Activated CD8-positive, alpha-beta memory T cell treated with anti-CD3 and anti-CD28 coated beads, Interleukin-2, amount 50 U/mL, for 4 hours (primary cell): ENCODE measurements at regions not wholly inside any gene's neighbourhood (a gene's known extent, or its start where the extent isn't known, plus 50 kb on each side); places are given as distances from the start of the nearest gene placed in this dataset.

Experiments used
- DNase-seq: peaks from one replicate; pipeline ENCODE4 v3.0.0-alpha.2; 2020

DNA sequence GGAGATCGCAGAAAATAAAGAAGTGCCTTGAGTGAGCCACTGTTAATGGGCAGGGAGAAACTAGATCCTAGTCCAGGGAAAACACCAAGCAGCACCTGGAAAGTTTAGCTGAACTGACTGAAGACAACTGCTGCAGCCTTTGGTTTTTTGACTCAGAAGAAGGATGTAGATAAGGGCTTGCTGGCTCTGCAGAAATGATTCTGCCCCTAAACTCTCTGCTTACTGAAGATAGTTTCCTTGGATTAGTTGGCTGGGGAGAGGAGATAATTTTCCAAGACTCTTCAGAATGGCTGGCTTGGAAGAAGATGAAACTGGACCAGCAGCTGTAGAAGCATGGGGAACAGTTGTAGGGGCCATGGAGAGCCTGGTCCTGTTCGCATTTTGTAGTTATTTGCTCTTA, 471.8 kb downstream of the KDM4C start:
- DNase-seq: no peak

- DNase-seq: no peak
These were observed 471.0 kb downstream of the KDM4C start for GRCh38 chr9:7228726-7229125.

GRCh38 chr9:7227951-7228350, 470.2 kb downstream of the KDM4C start:
- no peak for DNase-seq

DNA sequence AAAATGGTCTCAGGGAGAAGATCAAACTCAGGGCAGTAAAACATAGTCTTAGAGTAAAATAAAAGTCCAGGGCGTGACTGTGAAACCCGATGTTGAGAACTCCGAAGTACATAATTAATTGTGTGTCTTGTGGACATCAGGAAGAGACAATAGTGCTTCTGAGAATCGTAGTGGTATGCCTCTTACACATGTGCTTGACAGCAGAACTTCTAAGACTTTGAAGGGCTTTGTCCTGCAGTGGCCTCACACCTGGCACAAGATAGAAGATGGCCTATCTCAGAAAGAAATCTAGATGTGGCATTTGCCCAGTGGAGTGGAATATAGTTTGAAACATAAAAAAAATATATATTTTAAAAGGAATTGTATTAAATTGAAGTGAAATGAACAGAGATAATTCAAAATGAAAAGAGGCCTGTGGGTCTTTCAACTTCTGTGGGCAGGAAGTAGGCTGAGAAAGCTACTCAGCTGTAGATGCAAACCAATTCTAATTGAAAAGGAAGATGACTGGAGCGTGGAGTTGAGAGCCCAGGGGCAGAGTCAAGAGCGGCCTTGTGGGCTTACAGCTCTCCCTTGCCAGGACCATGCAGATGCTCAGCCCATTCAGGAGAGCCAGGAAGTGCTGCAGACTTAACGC, 468.4 kb downstream of the KDM4C start:
- no peak for DNase-seq
